ENCODE measurements at regions not wholly inside any gene's neighbourhood (a gene's known extent, or its start where the extent isn't known, plus 50 kb on each side); places are given as distances from the start of the nearest gene placed in this dataset.

- H3K4me3 Mint-ChIP-seq = no peak overlapping the region
- DNase-seq (no peak), ATAC-seq (replicated peaks) (no peak)
- H3K27ac Mint-ChIP-seq = no peak overlapping the region
- H3K9me3 Mint-ChIP-seq = no peaks in the 10 kb centered on the region
- H3K27me3 Mint-ChIP-seq = no peaks in the 10 kb centered on the region
- no peaks in the 10 kb centered on the region for H3K36me3 Mint-ChIP-seq (ENCODE audit: insufficient read depth)
- no peaks in the 10 kb centered on the region for H3K4me1 Mint-ChIP-seq (ENCODE audit: low read depth in 2 of 2)
Observed at GRCh38 chr10:86599729-86600128, 54.6 kb upstream of the OPN4 start.

DNA sequence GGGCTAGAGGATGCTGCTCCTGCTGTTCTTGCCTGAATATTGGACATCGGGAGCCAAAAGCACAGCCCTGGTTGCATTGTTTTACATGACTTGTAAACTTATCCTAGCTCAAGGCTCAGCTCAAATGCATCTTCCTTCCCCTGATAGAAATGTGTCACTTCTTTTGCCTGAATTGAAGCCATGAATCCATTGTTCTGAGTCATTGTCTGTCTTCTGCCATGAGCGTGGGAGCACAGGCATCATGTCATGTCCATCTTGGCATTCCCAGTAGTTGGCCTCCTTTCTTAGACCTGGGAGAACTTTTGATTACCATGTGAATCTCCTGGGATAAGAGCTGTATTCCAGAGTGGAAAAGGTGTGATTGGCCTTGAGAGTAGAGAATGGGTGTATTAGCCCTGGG lies 54.1 kb upstream of the OPN4 start:
- Mint-ChIP-seq H3K4me3 (no peak overlapping the region), H3K4me1 (ENCODE audit: low read depth in 2 of 2) (no peaks in the 10 kb centered on the region), H3K9me3 (no peaks in the 10 kb centered on the region), H3K36me3 (ENCODE audit: insufficient read depth) (no peaks in the 10 kb centered on the region), H3K27ac (no peak overlapping the region), H3K27me3 (no peaks in the 10 kb centered on the region)
- ATAC-seq (replicated peaks) = no peak
- no peak for DNase-seq

GRCh38 chr10:86601956-86602602 lies 52.3 kb upstream of the OPN4 start:
- ATAC-seq (replicated peaks) (no peak), DNase-seq (no peak)
- no peak overlapping the region for H3K4me3 Mint-ChIP-seq
- no peaks in the 10 kb centered on the region for H3K9me3 Mint-ChIP-seq
- peaks cover 0 to 7% of the 10 kb centered on the region in 2 donors for H3K27me3 Mint-ChIP-seq
- H3K27ac Mint-ChIP-seq = no peak overlapping the region
- no peaks in the 10 kb centered on the region for H3K4me1 Mint-ChIP-seq (ENCODE audit: low read depth in 2 of 2)
- H3K36me3 Mint-ChIP-seq (ENCODE audit: insufficient read depth) = no peaks in the 10 kb centered on the region

- Mint-ChIP-seq H3K27ac (no peak overlapping the region), H3K4me3 (no peak overlapping the region), H3K36me3 (ENCODE audit: insufficient read depth) (no peaks in the 10 kb centered on the region), H3K4me1 (ENCODE audit: low read depth in 2 of 2) (no peaks in the 10 kb centered on the region), H3K9me3 (no peaks in the 10 kb centered on the region), H3K27me3 (peaks cover 0 to 14% of the 10 kb centered on the region in 2 donors)
- DNase-seq (no peak), ATAC-seq (replicated peaks) (no peak)
Observed at GRCh38 chr10:86603256-86603655, 51.1 kb upstream of the OPN4 start.

All from effector memory CD8-positive, alpha-beta T cell (primary cell).